Duodenal mucosa (tissue), 2 donors: ENCODE measurements at regions not wholly inside any gene's neighbourhood (a gene's known extent, or its start where the extent isn't known, plus 50 kb on each side); places are given as distances from the start of the nearest gene placed in this dataset.
"Not testable (repeated sequence)": the region's sequence is repeated elsewhere in the genome, so short reads cannot be mapped to it uniquely, and the experiment has no call there.

Experiments used
- H3K27ac ChIP-seq: one replicate; pipeline ENCODE4 v1.7.0; 2013; ENCODE audit warnings: low read depth, low read length
- H3K27me3 ChIP-seq, 2 donors: one replicate each; pipeline ENCODE4 v1.7.0; 2013; ENCODE audit warnings: low read length in 2 of 2, control low read depth in 1 of 2; ENCODE audit not compliant: insufficient read depth in 2 of 2, control insufficient read depth in 1 of 2
- H3K36me3 ChIP-seq, 2 donors: one replicate each; pipeline ENCODE4 v1.7.0; 2013; ENCODE audit warnings: low read length in 2 of 2, control low read depth in 1 of 2; ENCODE audit not compliant: insufficient read depth in 2 of 2, control insufficient read depth in 1 of 2
- H3K4me1 ChIP-seq, 2 donors: one replicate each; pipeline ENCODE4 v1.7.0; 2013; ENCODE audit warnings: low read length in 2 of 2, control low read depth in 1 of 2; ENCODE audit not compliant: insufficient read depth in 2 of 2, control insufficient read depth in 1 of 2
- H3K4me3 ChIP-seq, 2 donors: one replicate each; pipeline ENCODE4 v1.7.0; 2013; ENCODE audit warnings: low read length in 2 of 2, low read depth in 1 of 2
- H3K9ac ChIP-seq, 2 donors: one replicate each; pipeline ENCODE4 v1.7.0; 2013; ENCODE audit warnings: low read length in 2 of 2, low read depth in 1 of 2
- H3K9me3 ChIP-seq, 2 donors: one replicate each; pipeline ENCODE4 v1.7.0; 2013; ENCODE audit warnings: low read length in 2 of 2, control low read depth in 1 of 2; ENCODE audit not compliant: control insufficient read depth in 1 of 2

DNA sequence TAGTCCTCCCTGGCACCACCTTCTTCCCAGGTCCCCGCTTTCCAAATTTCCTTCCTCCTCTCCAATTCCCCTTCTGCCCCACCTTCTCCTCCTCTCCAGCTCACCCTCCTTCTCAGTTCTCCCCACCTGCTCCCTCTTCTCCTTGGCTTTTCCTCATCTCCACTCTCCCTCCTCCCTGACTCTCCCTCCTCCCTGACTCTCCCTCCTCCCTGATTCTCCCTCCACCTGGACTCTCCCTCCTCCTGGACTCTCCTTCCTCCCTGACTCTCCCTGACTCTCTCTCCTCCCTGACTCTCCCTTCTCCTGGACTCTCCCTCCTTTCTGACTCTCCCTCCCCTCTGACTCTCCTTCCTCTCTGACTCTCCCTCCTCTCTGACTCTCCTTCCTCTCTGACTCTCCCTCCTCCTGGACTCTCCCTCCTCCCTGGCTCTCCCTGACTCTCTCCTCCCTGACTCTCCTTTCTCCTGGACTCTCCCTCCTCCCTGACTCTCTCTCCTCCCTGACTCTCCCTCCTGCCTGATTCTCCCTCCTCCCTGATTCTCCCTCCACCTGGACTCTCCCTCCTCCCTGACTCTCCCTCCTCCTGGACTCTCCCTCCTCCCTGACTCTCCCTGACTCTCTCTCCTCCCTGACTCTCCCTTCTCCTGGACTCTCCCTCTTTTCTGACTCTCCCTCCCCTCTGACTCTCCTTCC is 169.3 kb downstream of the INHBB start:
- not testable (repeated sequence) for H3K4me3 ChIP-seq, H3K36me3 ChIP-seq, H3K27ac ChIP-seq, H3K27me3 ChIP-seq, H3K9me3 ChIP-seq, H3K9ac ChIP-seq, H3K4me1 ChIP-seq

DNA sequence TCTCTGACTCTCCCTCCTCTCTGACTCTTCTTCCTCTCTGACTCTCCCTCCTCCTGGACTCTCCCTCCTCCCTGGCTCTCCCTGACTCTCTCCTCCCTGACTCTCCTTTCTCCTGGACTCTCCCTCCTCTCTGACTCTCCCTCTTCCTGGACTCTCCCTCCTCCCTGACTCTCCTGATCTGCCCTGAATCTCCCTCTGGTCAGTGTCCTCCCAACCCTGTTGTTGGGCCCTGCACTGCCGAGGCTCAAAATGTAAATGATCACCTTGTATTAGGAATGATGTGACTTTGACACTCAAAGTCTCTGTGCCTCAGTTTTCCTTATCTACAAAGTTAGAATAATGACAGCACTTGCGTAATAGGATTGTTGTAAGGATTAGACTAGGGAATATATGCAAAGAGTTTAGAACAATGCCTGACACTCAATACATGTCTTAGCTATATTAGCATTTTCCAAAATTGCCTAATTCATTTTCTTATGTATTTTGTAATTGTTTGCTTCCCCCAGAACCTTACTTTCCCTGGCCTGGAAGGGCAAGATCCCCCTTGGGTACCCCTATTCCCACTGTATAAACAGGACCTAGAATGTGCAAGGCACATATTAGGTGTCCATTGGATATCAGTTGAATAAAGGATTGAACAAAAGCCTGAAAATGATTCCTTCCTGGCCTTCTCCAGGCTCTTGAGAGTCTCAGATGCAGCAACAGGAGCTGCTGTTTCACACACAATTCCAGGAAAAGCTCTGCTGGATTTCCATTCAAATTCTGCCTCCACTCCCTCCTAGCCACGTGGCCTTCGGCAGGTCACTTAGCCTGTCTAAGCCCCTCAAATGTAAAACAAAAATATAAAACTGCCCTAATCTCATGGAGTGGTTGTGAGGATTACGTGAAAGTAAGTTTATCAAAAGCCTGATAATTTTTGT is 170.1 kb downstream of the INHBB start:
- no peaks in the 10 kb centered on the region for H3K4me1 ChIP-seq
- no peak overlapping the region for H3K4me3 ChIP-seq
- no peaks in the 10 kb centered on the region for H3K9me3 ChIP-seq
- H3K9ac ChIP-seq: no peak overlapping the region
- no peaks in the 10 kb centered on the region for H3K27me3 ChIP-seq
- no peak overlapping the region for H3K27ac ChIP-seq
- no peaks in the 10 kb centered on the region for H3K36me3 ChIP-seq

DNA sequence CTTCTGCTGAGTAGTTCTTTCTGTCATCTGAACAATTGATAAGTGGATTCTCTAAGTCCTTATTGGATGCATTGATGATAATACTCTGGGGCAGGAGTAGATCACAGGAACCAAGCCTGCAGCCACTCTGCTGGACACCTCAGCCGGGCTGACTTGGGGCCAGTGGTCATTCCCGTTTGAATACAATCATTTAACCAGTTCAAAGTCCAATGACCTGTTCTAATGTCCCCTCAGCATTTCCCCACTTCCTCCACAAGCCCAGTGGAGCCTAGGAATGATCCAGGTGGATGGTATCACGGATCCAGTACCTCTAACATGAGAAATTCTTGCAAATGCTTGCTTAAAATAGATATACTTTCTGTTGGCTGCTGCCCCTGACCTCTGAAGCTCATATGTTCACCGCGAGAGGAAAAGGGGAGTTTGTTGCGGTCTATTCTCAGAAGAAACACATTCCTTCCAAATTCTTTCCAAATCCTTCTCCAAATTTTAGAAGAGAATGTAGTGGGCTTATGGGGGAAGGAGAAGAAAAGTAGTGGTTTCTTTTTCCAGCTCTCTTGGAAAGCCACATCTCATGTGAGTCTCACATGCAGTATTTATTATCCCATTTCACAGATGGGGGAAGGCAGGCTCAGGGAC is 170.9 kb downstream of the INHBB start:
- Histone ChIP-seq H3K27me3 (peaks cover 3 to 7% of the 10 kb centered on the region in 2 donors), H3K9me3 (no peaks in the 10 kb centered on the region), H3K36me3 (no peaks in the 10 kb centered on the region), H3K27ac (no peak overlapping the region), H3K9ac (no peak overlapping the region), H3K4me1 (no peaks in the 10 kb centered on the region), H3K4me3 (no peak overlapping the region)

DNA sequence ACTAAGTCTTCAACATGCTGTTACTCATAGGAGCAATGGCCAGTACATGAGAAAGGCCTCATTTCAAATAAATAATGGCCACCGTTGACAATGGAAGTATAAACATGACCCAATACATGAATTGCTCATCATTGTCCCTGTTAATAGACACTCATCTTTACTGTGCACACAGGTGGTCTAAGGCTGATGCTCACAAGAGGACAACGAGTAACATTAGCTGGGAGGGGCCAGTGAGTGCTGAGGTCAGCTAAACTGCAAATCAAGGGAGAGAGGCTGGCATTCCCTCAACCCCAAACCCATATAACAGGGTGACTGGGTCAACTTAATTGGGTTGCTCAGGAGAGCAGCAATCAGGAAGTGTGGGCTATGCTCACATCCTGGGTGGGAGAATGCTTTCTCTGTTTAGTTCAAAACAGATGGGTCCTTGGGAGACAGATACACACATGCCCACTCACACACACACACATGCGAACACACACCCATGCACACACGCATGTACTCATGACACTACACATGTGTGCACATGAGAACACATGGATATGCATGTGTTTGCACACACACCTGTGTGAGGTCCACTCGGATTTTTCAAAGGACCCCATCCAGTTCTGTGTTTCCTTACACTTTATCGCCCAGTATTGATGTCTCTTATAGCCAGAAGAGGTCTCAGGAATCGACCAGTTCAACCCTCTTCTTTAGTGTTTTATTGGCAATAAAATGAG is 172.0 kb downstream of the INHBB start:
- H3K4me3 ChIP-seq: no peak overlapping the region
- no peak overlapping the region for H3K27ac ChIP-seq
- no peaks in the 10 kb centered on the region for H3K9me3 ChIP-seq
- H3K4me1 ChIP-seq: no peaks in the 10 kb centered on the region
- H3K36me3 ChIP-seq: no peaks in the 10 kb centered on the region
- no peak overlapping the region for H3K9ac ChIP-seq
- peaks cover 9 to 18% of the 10 kb centered on the region in 2 donors for H3K27me3 ChIP-seq

DNA sequence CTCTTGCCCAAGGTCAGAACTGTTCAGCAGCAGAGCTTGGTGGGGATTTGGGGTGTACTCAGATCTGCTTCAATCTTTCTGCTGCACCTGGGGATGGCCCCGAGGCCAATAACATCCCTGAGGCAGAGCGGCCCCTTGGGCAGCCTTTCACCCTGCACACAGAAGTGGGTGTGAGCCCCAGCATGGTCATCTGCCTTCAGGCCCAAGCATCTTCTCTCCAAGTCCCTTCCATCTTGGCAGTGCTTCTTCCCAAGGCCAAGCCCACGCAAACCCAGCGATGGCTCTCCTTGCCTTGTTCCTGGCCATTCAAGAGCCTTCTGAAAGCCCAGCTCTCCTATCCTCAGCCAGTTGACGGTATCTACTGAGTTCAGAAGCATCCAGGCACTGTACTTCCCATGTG is 172.9 kb downstream of the INHBB start:
- H3K9ac ChIP-seq: no peak overlapping the region

DNA sequence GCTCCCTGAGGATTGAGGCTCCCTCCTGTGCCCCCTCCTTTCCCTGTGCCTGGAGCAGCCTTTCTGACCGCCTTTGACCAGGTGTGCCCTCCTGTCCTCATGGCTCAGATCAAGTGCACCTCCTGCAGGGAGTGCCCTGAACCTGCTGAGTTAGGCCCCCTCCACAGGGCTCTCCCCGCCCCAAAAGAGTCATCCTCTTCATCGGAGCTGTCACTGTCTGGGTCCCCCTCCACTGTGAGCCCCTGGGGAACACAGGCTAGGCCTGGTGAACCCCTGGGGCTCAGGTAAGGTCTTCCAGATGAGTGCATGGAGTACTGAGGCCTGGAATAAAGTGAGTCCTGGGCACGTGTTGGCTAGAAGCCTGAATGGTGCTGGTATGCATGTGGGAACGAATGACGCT is 173.5 kb downstream of the INHBB start:
- H3K36me3 ChIP-seq: no peaks in the 10 kb centered on the region
- H3K9ac ChIP-seq: no peak overlapping the region
- no peaks in the 10 kb centered on the region for H3K4me1 ChIP-seq
- H3K4me3 ChIP-seq: no peak overlapping the region
- H3K9me3 ChIP-seq: no peaks in the 10 kb centered on the region
- no peak overlapping the region for H3K27ac ChIP-seq
- peaks cover 18 to 31% of the 10 kb centered on the region in 2 donors for H3K27me3 ChIP-seq

More for the DNA sequence above, 172.9 kb downstream of the INHBB start:
- H3K4me1 ChIP-seq: no peaks in the 10 kb centered on the region
- H3K9me3 ChIP-seq: no peaks in the 10 kb centered on the region
- no peak overlapping the region for H3K4me3 ChIP-seq
- no peaks in the 10 kb centered on the region for H3K36me3 ChIP-seq
- H3K27ac ChIP-seq: no peak overlapping the region
- H3K27me3 ChIP-seq: peaks cover 14 to 27% of the 10 kb centered on the region in 2 donors

DNA sequence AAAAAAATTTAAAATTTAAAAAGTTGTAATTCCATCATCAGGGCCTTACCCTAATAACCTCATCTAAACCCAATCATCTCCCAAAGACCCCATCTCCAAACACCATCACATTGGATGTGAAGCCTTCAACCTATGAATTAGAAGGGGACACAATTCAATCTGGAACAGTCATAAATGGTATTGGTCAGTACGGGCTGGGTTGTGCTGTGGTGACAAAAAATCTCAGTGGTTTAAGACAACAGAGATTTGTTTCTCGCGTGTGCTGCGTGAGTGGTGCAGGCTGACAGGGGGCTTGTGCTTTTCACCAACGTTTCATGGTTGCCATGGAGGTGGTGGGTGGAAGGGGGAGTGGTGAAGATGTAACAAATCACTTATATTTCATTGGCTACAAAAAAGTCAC is 174.5 kb downstream of the INHBB start:
- Histone ChIP-seq H3K27ac (no peak overlapping the region), H3K9me3 (no peaks in the 10 kb centered on the region), H3K4me3 (no peak overlapping the region), H3K27me3 (peaks cover 18 to 34% of the 10 kb centered on the region in 2 donors), H3K36me3 (no peaks in the 10 kb centered on the region), H3K4me1 (no peaks in the 10 kb centered on the region), H3K9ac (no peak overlapping the region)

DNA sequence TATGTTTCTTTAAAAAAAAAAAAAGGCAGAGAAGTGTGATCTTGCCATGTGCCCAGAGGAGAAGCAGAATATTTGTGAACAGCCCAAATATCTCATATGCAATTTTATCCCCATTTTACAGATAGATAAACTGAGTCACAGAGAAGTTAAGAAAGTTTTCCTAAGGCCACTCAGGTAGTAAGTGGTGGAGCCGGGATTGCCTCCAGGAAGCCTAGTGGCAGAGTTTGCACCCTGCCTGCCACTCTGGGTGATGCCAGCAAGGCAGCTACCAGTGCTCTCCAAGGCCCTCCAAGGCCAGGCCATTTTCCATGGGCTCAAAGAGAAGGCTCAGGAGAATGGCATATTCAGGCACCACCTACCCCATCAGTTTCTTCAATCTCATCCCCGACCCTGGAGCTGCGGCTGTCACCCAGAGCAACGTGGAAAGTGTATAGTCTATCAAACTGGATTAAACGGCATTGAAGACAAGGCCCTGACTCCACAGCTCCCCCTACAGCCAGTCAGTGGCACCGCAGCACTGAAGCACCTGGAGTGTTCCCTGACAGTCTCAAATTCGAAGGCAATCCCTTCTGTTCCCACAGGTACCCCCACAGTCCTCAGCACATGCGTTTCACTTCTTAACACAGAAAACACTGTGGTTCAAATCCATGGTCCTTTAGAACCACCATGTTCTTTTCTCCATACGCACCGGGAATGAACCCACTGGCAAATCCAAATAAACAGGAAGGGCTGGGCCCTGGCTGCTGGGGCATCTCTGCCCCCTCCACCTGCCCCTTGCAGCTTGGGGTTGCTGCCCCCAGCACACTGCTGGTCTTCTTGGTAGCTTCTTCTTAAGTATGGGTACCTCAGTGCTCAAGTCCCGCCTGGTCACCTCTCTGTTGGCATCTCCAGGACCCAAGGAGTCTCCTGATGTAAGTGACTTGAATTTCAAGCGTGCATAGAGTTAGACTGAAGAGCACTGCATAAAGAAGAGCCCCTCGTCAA is 175.3 kb downstream of the INHBB start:
- no peaks in the 10 kb centered on the region for H3K4me1 ChIP-seq
- no peak overlapping the region for H3K9ac ChIP-seq
- H3K4me3 ChIP-seq: no peak overlapping the region
- H3K9me3 ChIP-seq: no peaks in the 10 kb centered on the region
- no peaks in the 10 kb centered on the region for H3K36me3 ChIP-seq
- no peak overlapping the region for H3K27ac ChIP-seq
- H3K27me3 ChIP-seq: peaks cover 18 to 34% of the 10 kb centered on the region in 2 donors

DNA sequence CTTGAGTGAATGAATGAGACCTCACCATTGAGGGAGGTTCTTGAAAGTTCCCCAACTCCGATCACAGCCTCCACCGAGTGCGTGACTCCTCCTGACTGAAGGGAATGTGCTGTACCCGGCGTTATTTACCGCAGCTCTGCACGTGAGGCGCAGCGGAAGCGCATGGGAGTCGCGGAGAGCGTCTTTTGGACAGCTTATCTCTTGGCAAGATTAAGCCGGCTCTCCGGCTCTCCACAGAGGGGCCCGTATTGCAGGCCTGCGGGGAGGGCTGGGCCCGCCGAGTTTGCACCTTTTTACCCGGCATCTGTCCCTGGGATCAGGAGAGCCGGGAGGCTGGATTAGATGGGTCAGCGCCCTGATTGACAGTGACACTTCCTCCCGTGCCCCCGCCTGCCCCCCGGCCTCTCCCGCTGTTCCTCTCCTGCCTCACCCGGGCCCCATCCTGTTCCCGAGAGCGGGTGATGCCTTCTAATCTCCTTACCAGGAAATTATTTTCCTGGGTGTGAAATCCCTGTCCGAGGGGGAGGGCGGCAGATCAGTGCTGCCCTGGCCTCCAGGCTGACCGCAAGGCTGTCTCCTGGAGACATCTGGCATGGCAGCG is 176.3 kb downstream of the INHBB start:
- Histone ChIP-seq H3K4me1 (no peaks in the 10 kb centered on the region), H3K36me3 (no peaks in the 10 kb centered on the region), H3K9me3 (no peaks in the 10 kb centered on the region), H3K9ac (no peak overlapping the region), H3K27me3 (peaks cover 18 to 34% of the 10 kb centered on the region in 2 donors), H3K4me3 (no peak overlapping the region), H3K27ac (no peak overlapping the region)
